ENCODE measurements at regions not wholly inside any gene's neighbourhood (a gene's known extent, or its start where the extent isn't known, plus 50 kb on each side); places are given as distances from the start of the nearest gene placed in this dataset.

- no peak for TF ChIP-seq FOXK2 (IDR thresholded peaks at IDR 0.05)
- ChIA-PET POLR2A (no interaction called here), CTCF (no interaction called here)
- DNase-seq (ENCODE audit: extremely low spot score) = no peak
These were observed 437.0 kb downstream of the SIPA1L2 start for GRCh38 chr1:232192781-232193450.

GRCh38 chr1:232191560-232191959 lies 438.4 kb downstream of the SIPA1L2 start:
- ChIA-PET POLR2A (no interaction called here), CTCF (no interaction called here)
- TF ChIP-seq BHLHE40 (IDR thresholded peaks at IDR 0.05; ENCODE audit: borderline replicate concordance) (no peak), SUZ12 (IDR thresholded peaks at IDR 0.05) (no peak), FOXA1 (IDR thresholded peaks at IDR 0.05) (no peak), CTBP1 (IDR thresholded peaks at IDR 0.05; ENCODE audit: borderline replicate concordance) (no peak), LEF1 (IDR thresholded peaks at IDR 0.05; ENCODE audit: borderline replicate concordance) (no peak), L3MBTL2 (conservative IDR thresholded peaks at IDR 0.05) (no peak), ZNF384 (IDR thresholded peaks at IDR 0.05) (no peak), FOXM1 (IDR thresholded peaks at IDR 0.05; ENCODE audit: borderline replicate concordance) (no peak), PKNOX1 (IDR thresholded peaks at IDR 0.05) (no peak), ELF4 (IDR thresholded peaks at IDR 0.05) (no peak), SP1 (IDR thresholded peaks at IDR 0.05) (no peak), HDGF (IDR thresholded peaks at IDR 0.05; ENCODE audit: borderline replicate concordance) (no peak), NFRKB (IDR thresholded peaks at IDR 0.05) (no peak), FOXK2 (IDR thresholded peaks at IDR 0.05) (no peak), ARNT (IDR thresholded peaks at IDR 0.05) (no peak), TARDBP (IDR thresholded peaks at IDR 0.05) (no peak)
- DNase-seq (ENCODE audit: extremely low spot score) = no peak

- CTCF ChIA-PET = interaction anchor here (0.7 kb wide), 1 partner anchor 212 kb away, joined by 3 read pairs; no protein-coding TSS in a partner anchor
These were observed 441.6 kb downstream of the SIPA1L2 start for GRCh38 chr1:232188318-232188717.

GRCh38 chr1:232186931-232187330 lies 443.0 kb downstream of the SIPA1L2 start:
- no peak for TF ChIP-seq ELF4 (IDR thresholded peaks at IDR 0.05)
- TF ChIP-seq SUZ12 (IDR thresholded peaks at IDR 0.05) = no peak
- no peak for TF ChIP-seq PKNOX1 (IDR thresholded peaks at IDR 0.05)
- TF ChIP-seq CTBP1 (IDR thresholded peaks at IDR 0.05; ENCODE audit: borderline replicate concordance) = no peak
- no peak for TF ChIP-seq TARDBP (IDR thresholded peaks at IDR 0.05)
- no peak for TF ChIP-seq BHLHE40 (IDR thresholded peaks at IDR 0.05; ENCODE audit: borderline replicate concordance)
- no peak for TF ChIP-seq SP1 (IDR thresholded peaks at IDR 0.05)
- no peak for TF ChIP-seq L3MBTL2 (conservative IDR thresholded peaks at IDR 0.05)
- TF ChIP-seq FOXA1 (IDR thresholded peaks at IDR 0.05) = no peak
- no peak for TF ChIP-seq NFRKB (IDR thresholded peaks at IDR 0.05)
- TF ChIP-seq HDGF (IDR thresholded peaks at IDR 0.05; ENCODE audit: borderline replicate concordance) = no peak
- no peak for TF ChIP-seq LEF1 (IDR thresholded peaks at IDR 0.05; ENCODE audit: borderline replicate concordance)
- TF ChIP-seq FOXK2 (IDR thresholded peaks at IDR 0.05) = no peak
- no peak for TF ChIP-seq FOXM1 (IDR thresholded peaks at IDR 0.05; ENCODE audit: borderline replicate concordance)
- no peak for TF ChIP-seq ARNT (IDR thresholded peaks at IDR 0.05)
- TF ChIP-seq ZNF384 (IDR thresholded peaks at IDR 0.05) = no peak
- ChIA-PET POLR2A (no interaction called here), CTCF (no interaction called here)
- DNase-seq (ENCODE audit: extremely low spot score) = no peak

More at GRCh38 chr1:232188318-232188717, 441.6 kb downstream of the SIPA1L2 start:
- POLR2A ChIA-PET = no interaction called here
- DNase-seq (ENCODE audit: extremely low spot score) = no peak
- no peak for TF ChIP-seq ARNT (IDR thresholded peaks at IDR 0.05)

GRCh38 chr1:232184561-232185530 lies 445.1 kb downstream of the SIPA1L2 start:
- no peak for DNase-seq (ENCODE audit: extremely low spot score)
- TF ChIP-seq LEF1 (IDR thresholded peaks at IDR 0.05; ENCODE audit: borderline replicate concordance) (no peak), PKNOX1 (IDR thresholded peaks at IDR 0.05) (no peak), FOXM1 (IDR thresholded peaks at IDR 0.05; ENCODE audit: borderline replicate concordance) (no peak), FOXK2 (IDR thresholded peaks at IDR 0.05) (no peak), L3MBTL2 (conservative IDR thresholded peaks at IDR 0.05) (no peak), SUZ12 (IDR thresholded peaks at IDR 0.05) (no peak), CTBP1 (IDR thresholded peaks at IDR 0.05; ENCODE audit: borderline replicate concordance) (no peak), BHLHE40 (IDR thresholded peaks at IDR 0.05; ENCODE audit: borderline replicate concordance) (no peak), HDGF (IDR thresholded peaks at IDR 0.05; ENCODE audit: borderline replicate concordance) (no peak), FOXA1 (IDR thresholded peaks at IDR 0.05) (no peak), ELF4 (IDR thresholded peaks at IDR 0.05) (no peak), NFRKB (IDR thresholded peaks at IDR 0.05) (no peak), ARNT (IDR thresholded peaks at IDR 0.05) (no peak), TARDBP (IDR thresholded peaks at IDR 0.05) (no peak), ZNF384 (IDR thresholded peaks at IDR 0.05) (no peak)
- ChIA-PET POLR2A (no interaction called here), CTCF (no interaction called here)

- ChIA-PET POLR2A (no interaction called here), CTCF (no interaction called here)
- DNase-seq (ENCODE audit: extremely low spot score) = no peak
- no peak for TF ChIP-seq HDGF (IDR thresholded peaks at IDR 0.05; ENCODE audit: borderline replicate concordance)
- TF ChIP-seq PKNOX1 (IDR thresholded peaks at IDR 0.05) = no peak
- TF ChIP-seq FOXM1 (IDR thresholded peaks at IDR 0.05; ENCODE audit: borderline replicate concordance) = no peak
- TF ChIP-seq SUZ12 (IDR thresholded peaks at IDR 0.05) = no peak
- no peak for TF ChIP-seq ELF4 (IDR thresholded peaks at IDR 0.05)
- TF ChIP-seq L3MBTL2 (conservative IDR thresholded peaks at IDR 0.05) = no peak
- TF ChIP-seq BHLHE40 (IDR thresholded peaks at IDR 0.05; ENCODE audit: borderline replicate concordance) = no peak
- TF ChIP-seq FOXA1 (IDR thresholded peaks at IDR 0.05) = no peak
- TF ChIP-seq NFRKB (IDR thresholded peaks at IDR 0.05) = no peak
- TF ChIP-seq ZNF384 (IDR thresholded peaks at IDR 0.05) = no peak
- no peak for TF ChIP-seq FOXK2 (IDR thresholded peaks at IDR 0.05)
- no peak for TF ChIP-seq CTBP1 (IDR thresholded peaks at IDR 0.05; ENCODE audit: borderline replicate concordance)
- no peak for TF ChIP-seq SP1 (IDR thresholded peaks at IDR 0.05)
These were observed 446.1 kb downstream of the SIPA1L2 start for GRCh38 chr1:232183802-232184201.
